K562 (cell line): ENCODE measurements at regions not wholly inside any gene's neighbourhood (a gene's known extent, or its start where the extent isn't known, plus 50 kb on each side); places are given as distances from the start of the nearest gene placed in this dataset.

ENCODE experiments used
- ATAC-seq: fragments of 200-7000 bp; cut with Tn5 transposase; 3 replicates; pipeline ENCODE4 v1.9.1; 2020; ENCODE audit warnings: moderate library complexity
- BruUV-seq: library from RNA; stranded (reverse); fragments of 400-500 nt; replicated peaks from 2 replicates; lab custom pipeline; 2021; lab: Mats Ljungman, UMichigan
- CTCF ChIA-PET: fragments of 300-600 bp; formaldehyde crosslinking; extraction: SDS; loops from one replicate; lab custom pipeline; 2021; ENCODE audit warnings: low intra/inter-chr PET ratio; lab: Yijun Ruan, JAX
- POLR2A ChIA-PET: fragments of 300-600, 350-650 bp; sonication (Branson Sonifier 250); formaldehyde crosslinking; extraction: SDS; loops from one replicate; lab custom pipeline; 2021; ENCODE audit warnings: antibody characterized with exemption, inconsistent platforms; lab: Yijun Ruan, JAX
- DNase-seq, 4 experiments: peaks; one replicate each; pipeline versions ENCODE4 v3.0.0 to v3.0.0-alpha.2; 2011 to 2018; ENCODE audit warnings: low spot score in 3 of 4, mixed read lengths in 3 of 4; ENCODE audit errors: extremely low read depth in 1 of 4
- FAIRE-seq: peaks from 2 replicates; lab custom pipeline; 2011; peaks lifted over from hg19 to GRCh38; lab: Jason Lieb, UNC
- H2AFZ ChIP-seq: 2 replicates; pipeline ENCODE4 v1.6.0; 2011; ENCODE audit warnings: low read depth, low read length, control low read depth, inconsistent platforms
- H3K27ac ChIP-seq: fragments of 200-600 bp; 3 replicates; pipeline ENCODE4 v1.8.0; 2011; ENCODE audit warnings: low read depth, mild to moderate bottlenecking, control low read depth, inconsistent platforms, low read length, moderate library complexity, mixed read lengths; ENCODE audit errors: extremely low read depth
- H3K27me3 ChIP-seq, 2 experiments: fragments of 300-600 bp in 1 of 2; 2 replicates in 1 of 2; 3 replicates in 1 of 2; pipeline versions ENCODE4 v1.6.0 to v1.8.0; 2011; ENCODE audit warnings: inconsistent platforms in 2 of 2, low read length in 2 of 2, mild to moderate bottlenecking in 1 of 2, mixed read lengths in 1 of 2, moderate library complexity in 1 of 2; ENCODE audit not compliant: control insufficient read depth in 2 of 2, insufficient read depth in 2 of 2
- H3K36me3 ChIP-seq: fragments of 300-600 bp; 3 replicates; pipeline ENCODE4 v1.8.0; 2011; ENCODE audit warnings: mild to moderate bottlenecking, low read length, inconsistent platforms; ENCODE audit not compliant: control insufficient read depth, insufficient read depth
- H3K4me1 ChIP-seq, 2 experiments: fragments of 200-600 bp in 1 of 2; replicated peaks in 1 of 2; 2 replicates in 1 of 2; 3 replicates in 1 of 2; pipeline versions ENCODE4 v1.5.1 to v1.8.0; 2011; ENCODE audit warnings: inconsistent platforms in 2 of 2, low read length in 2 of 2, mild to moderate bottlenecking in 1 of 2, mixed read lengths in 1 of 2, moderate library complexity in 1 of 2; ENCODE audit not compliant: control insufficient read depth in 2 of 2, insufficient read depth in 2 of 2
- H3K4me2 ChIP-seq: 2 replicates; pipeline ENCODE4 v1.6.1; 2011; ENCODE audit warnings: low read length, control low read depth, inconsistent platforms, mixed read lengths; ENCODE audit not compliant: insufficient read depth
- H3K4me3 ChIP-seq: fragments of 200-600 bp; sonication (generic), shearing (Covaris generic); 2 replicates; pipeline ENCODE4 v1.5.1; 2016; ENCODE audit warnings: control low read depth, inconsistent platforms
- H3K79me2 ChIP-seq: fragments of 200-600 bp; 3 replicates; pipeline ENCODE4 v1.8.0; 2011; ENCODE audit warnings: low read length, inconsistent platforms; ENCODE audit not compliant: control insufficient read depth, insufficient read depth
- H3K9ac ChIP-seq, 2 experiments: 2 replicates each; pipeline versions ENCODE4 v1.6.0 to v1.6.1; 2011; ENCODE audit warnings: low read depth in 2 of 2, low read length in 2 of 2, control low read depth in 1 of 2, inconsistent platforms in 1 of 2, mild to moderate bottlenecking in 1 of 2, mixed read lengths in 1 of 2; ENCODE audit not compliant: insufficient read depth in 1 of 2
- H3K9me1 ChIP-seq: one replicate; pipeline ENCODE4 v1.6.0; 2011; ENCODE audit warnings: inconsistent platforms, mild to moderate bottlenecking, low read length, moderate library complexity; ENCODE audit not compliant: control insufficient read depth, insufficient read depth
- H3K9me3 ChIP-seq: replicated peaks from 2 replicates; pipeline ENCODE4 v1.5.1; 2011; ENCODE audit warnings: low read depth, low read length, inconsistent platforms; ENCODE audit not compliant: control insufficient read depth, insufficient read depth
- H4K20me1 ChIP-seq: replicated peaks from 2 replicates; pipeline ENCODE4 v1.6.1; 2011; ENCODE audit warnings: low read length, inconsistent platforms, mixed read lengths; ENCODE audit not compliant: control insufficient read depth, insufficient read depth
- EGR1 ChIP-seq: fragments of 450-650 bp; conservative IDR thresholded peaks from 2 replicates; pipeline ENCODE4 v1.6.1; 2017; ENCODE audit warnings: mild to moderate bottlenecking
- FOXO4 ChIP-seq: fragments of 450-650 bp; formaldehyde crosslinking; IDR thresholded peaks from 2 replicates; pipeline ENCODE4 v1.4.0; 2020; ENCODE audit warnings: mild to moderate bottlenecking, moderate library complexity
- HDGF ChIP-seq: fragments of 450-650 bp; IDR thresholded peaks from 2 replicates; pipeline ENCODE4 v1.6.1; 2016
- POLR2AphosphoS5 ChIP-seq: IDR thresholded peaks from 2 replicates; pipeline ENCODE4 v1.6.1; 2011; ENCODE audit warnings: mild to moderate bottlenecking, low read depth, low read length, moderate library complexity; ENCODE audit not compliant: control insufficient read depth, insufficient read depth
- TGIF2 ChIP-seq: sonication (generic); formaldehyde crosslinking; IDR thresholded peaks from 2 replicates; pipeline ENCODE4 v1.8.1; 2022; ENCODE audit warnings: mild to moderate bottlenecking, missing genetic modification reagents, moderate library complexity
- WGBS: fragments of 100-300 bp; shearing (Covaris generic); methylation state at CpG from one replicate; pipeline ENCODE4 v1.1.6; 2016; ENCODE audit warnings: low coverage, mixed read lengths; ENCODE audit not compliant: insufficient coverage; ENCODE audit errors: missing lambda C conversion rate; 5-methylcytosine and 5-hydroxymethylcytosine counted together
- in situ Hi-C: fragments of 300-500 bp; cut with MboI; formaldehyde crosslinking; loops from 4 replicates; pipeline ENCODE4 v1.15.0; 2018; ENCODE audit warnings: inconsistent platforms, mixed read lengths
- intact Hi-C: fragments of 100-400 bp; cut with micrococcal nuclease; formaldehyde crosslinking; loops from 2 replicates; pipeline ENCODE4 v1.14.2; 2022

GRCh38 chr12:111130336-111130735 lies 210.0 kb upstream of the MYL2 start (continued):
- TF ChIP-seq FOXO4 (CRISPR knock-in tag): no peak

GRCh38 chr12:111129149-111129767 lies 208.9 kb upstream of the MYL2 start:
- TF ChIP-seq HDGF (no peak), POLR2AphosphoS5 (no peak), TGIF2 (CRISPR knock-in tag) (no peak), EGR1 (no peak)
- H3K36me3 ChIP-seq: no peaks in the 10 kb centered on the region
- H4K20me1 ChIP-seq: no peaks in the 10 kb centered on the region
- no peak overlapping the region for H2AFZ ChIP-seq
- no peak overlapping the region for H3K4me2 ChIP-seq
- H3K4me1 ChIP-seq: no peaks in the 10 kb centered on the region
- DNase-seq (no peak), ATAC-seq (no peak), FAIRE-seq (no peak)
- no TSS peak for BruUV-seq
- H3K27ac ChIP-seq: no peak overlapping the region
- no peaks in the 10 kb centered on the region for H3K27me3 ChIP-seq
- no peak overlapping the region for H3K4me3 ChIP-seq
- intact Hi-C loops (no loop called here), in situ Hi-C loops (no loop called here)
- ChIA-PET CTCF (no interaction called here), POLR2A (interaction anchor here (0.6 kb wide), 1 partner anchor 24 kb away, joined by 3 read pairs; no protein-coding TSS in a partner anchor)
- H3K9me3 ChIP-seq: no peaks in the 10 kb centered on the region
- H3K79me2 ChIP-seq: no peaks in the 10 kb centered on the region
- H3K9me1 ChIP-seq: no peaks in the 10 kb centered on the region
- no peak overlapping the region for H3K9ac ChIP-seq
- WGBS: 0% methylated on average over 3 of the region's 3 CpGs
